ENCODE measurements at regions not wholly inside any gene's neighbourhood (a gene's known extent, or its start where the extent isn't known, plus 50 kb on each side); places are given as distances from the start of the nearest gene placed in this dataset.

- Histone ChIP-seq H3K4me3 (ENCODE audit: insufficient read depth, low read depth, low read length) (no peak overlapping the region), H3K27me3 (ENCODE audit: control insufficient read depth, insufficient read depth, low read length, poor library complexity, severe bottlenecking) (no peaks in the 10 kb centered on the region), H3K27ac (ENCODE audit: insufficient read depth, low read depth, low read length, poor library complexity, severe bottlenecking) (no peak overlapping the region), H3K9me3 (ENCODE audit: control insufficient read depth, low read length) (no peaks in the 10 kb centered on the region), H3K4me1 (ENCODE audit: control insufficient read depth, insufficient read depth, low read length) (peaks cover 10% of the 10 kb centered on the region), H3K36me3 (ENCODE audit: control insufficient read depth, insufficient read depth, low read length) (no peaks in the 10 kb centered on the region)
- 71 to 79% methylated on average over 4 of the region's 4 CpGs for WGBS, 2 experiments
Observed at GRCh38 chr2:114063346-114063745, 173.5 kb downstream of the ACTR3 start.

DNA sequence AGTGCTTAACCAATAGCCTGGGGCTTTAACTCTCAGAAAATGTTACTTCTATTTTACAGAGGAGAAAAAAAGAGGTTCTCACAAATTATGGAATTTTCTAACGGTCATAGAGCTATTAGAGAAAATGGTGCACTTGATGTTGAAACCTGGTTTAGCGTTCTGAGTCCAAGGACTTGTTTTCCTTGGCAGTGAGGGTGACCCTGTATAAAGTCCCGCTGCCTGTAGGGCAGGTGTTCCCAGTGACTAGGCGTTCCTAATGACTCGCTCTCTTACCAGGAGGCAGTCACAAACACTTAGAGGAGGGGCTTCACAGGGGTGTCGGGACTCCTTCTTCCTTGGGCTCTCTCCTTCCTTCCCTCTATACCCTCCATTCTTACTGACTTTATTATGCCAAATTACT, 175.8 kb downstream of the ACTR3 start:
- Histone ChIP-seq H3K27me3 (ENCODE audit: control insufficient read depth, insufficient read depth, low read length, poor library complexity, severe bottlenecking) (no peaks in the 10 kb centered on the region), H3K27ac (ENCODE audit: insufficient read depth, low read depth, low read length, poor library complexity, severe bottlenecking) (no peak overlapping the region), H3K4me3 (ENCODE audit: insufficient read depth, low read depth, low read length) (no peak overlapping the region), H3K9me3 (ENCODE audit: control insufficient read depth, low read length) (no peaks in the 10 kb centered on the region), H3K36me3 (ENCODE audit: control insufficient read depth, insufficient read depth, low read length) (no peaks in the 10 kb centered on the region), H3K4me1 (ENCODE audit: control insufficient read depth, insufficient read depth, low read length) (peaks cover 10% of the 10 kb centered on the region)
- WGBS, 2 experiments, result 83 to 85% methylated on average over 6 of the region's 6 CpGs

GRCh38 chr2:114066186-114066747, 176.4 kb downstream of the ACTR3 start:
- 57 to 62% methylated on average over 2 of the region's 2 CpGs for WGBS, 2 experiments
- Histone ChIP-seq H3K4me1 (ENCODE audit: control insufficient read depth, insufficient read depth, low read length) (peaks cover 10% of the 10 kb centered on the region), H3K27me3 (ENCODE audit: control insufficient read depth, insufficient read depth, low read length, poor library complexity, severe bottlenecking) (no peaks in the 10 kb centered on the region), H3K27ac (ENCODE audit: insufficient read depth, low read depth, low read length, poor library complexity, severe bottlenecking) (no peak overlapping the region), H3K4me3 (ENCODE audit: insufficient read depth, low read depth, low read length) (no peak overlapping the region), H3K36me3 (ENCODE audit: control insufficient read depth, insufficient read depth, low read length) (no peaks in the 10 kb centered on the region), H3K9me3 (ENCODE audit: control insufficient read depth, low read length) (no peaks in the 10 kb centered on the region)

GRCh38 chr2:114068438-114068837, 178.5 kb downstream of the ACTR3 start:
- WGBS, 2 experiments, result 5 to 34% methylated on average over 2 to 3 of the region's 3 CpGs
- Histone ChIP-seq H3K27me3 (ENCODE audit: control insufficient read depth, insufficient read depth, low read length, poor library complexity, severe bottlenecking) (no peaks in the 10 kb centered on the region), H3K4me1 (ENCODE audit: control insufficient read depth, insufficient read depth, low read length) (peaks cover 3% of the 10 kb centered on the region)

GRCh38 chr2:114076961-114077360, 187.1 kb downstream of the ACTR3 start:
- 90 to 92% methylated on average over 7 of the region's 7 CpGs for WGBS, 2 experiments
- Histone ChIP-seq H3K27me3 (ENCODE audit: control insufficient read depth, insufficient read depth, low read length, poor library complexity, severe bottlenecking) (no peaks in the 10 kb centered on the region), H3K9me3 (ENCODE audit: control insufficient read depth, low read length) (no peaks in the 10 kb centered on the region), H3K4me3 (ENCODE audit: insufficient read depth, low read depth, low read length) (no peak overlapping the region), H3K36me3 (ENCODE audit: control insufficient read depth, insufficient read depth, low read length) (no peaks in the 10 kb centered on the region), H3K27ac (ENCODE audit: insufficient read depth, low read depth, low read length, poor library complexity, severe bottlenecking) (no peak overlapping the region), H3K4me1 (ENCODE audit: control insufficient read depth, insufficient read depth, low read length) (no peaks in the 10 kb centered on the region)

More at GRCh38 chr2:114068438-114068837, 178.5 kb downstream of the ACTR3 start:
- no peak overlapping the region for H3K27ac ChIP-seq (ENCODE audit: insufficient read depth, low read depth, low read length, poor library complexity, severe bottlenecking)
- H3K9me3 ChIP-seq (ENCODE audit: control insufficient read depth, low read length), result no peaks in the 10 kb centered on the region
- no peak overlapping the region for H3K4me3 ChIP-seq (ENCODE audit: insufficient read depth, low read depth, low read length)
- H3K36me3 ChIP-seq (ENCODE audit: control insufficient read depth, insufficient read depth, low read length), result no peaks in the 10 kb centered on the region

GRCh38 chr2:114079366-114080004, 189.6 kb downstream of the ACTR3 start:
- no peaks in the 10 kb centered on the region for H3K36me3 ChIP-seq (ENCODE audit: control insufficient read depth, insufficient read depth, low read length)
- no peak overlapping the region for H3K27ac ChIP-seq (ENCODE audit: insufficient read depth, low read depth, low read length, poor library complexity, severe bottlenecking)
- no peaks in the 10 kb centered on the region for H3K4me1 ChIP-seq (ENCODE audit: control insufficient read depth, insufficient read depth, low read length)
- whole genome bisulfite sequencing, 2 experiments, result 91 to 92% methylated on average over 10 of the region's 10 CpGs
- no peak overlapping the region for H3K4me3 ChIP-seq (ENCODE audit: insufficient read depth, low read depth, low read length)
- no peaks in the 10 kb centered on the region for H3K27me3 ChIP-seq (ENCODE audit: control insufficient read depth, insufficient read depth, low read length, poor library complexity, severe bottlenecking)
- H3K9me3 ChIP-seq (ENCODE audit: control insufficient read depth, low read length), result no peaks in the 10 kb centered on the region

DNA sequence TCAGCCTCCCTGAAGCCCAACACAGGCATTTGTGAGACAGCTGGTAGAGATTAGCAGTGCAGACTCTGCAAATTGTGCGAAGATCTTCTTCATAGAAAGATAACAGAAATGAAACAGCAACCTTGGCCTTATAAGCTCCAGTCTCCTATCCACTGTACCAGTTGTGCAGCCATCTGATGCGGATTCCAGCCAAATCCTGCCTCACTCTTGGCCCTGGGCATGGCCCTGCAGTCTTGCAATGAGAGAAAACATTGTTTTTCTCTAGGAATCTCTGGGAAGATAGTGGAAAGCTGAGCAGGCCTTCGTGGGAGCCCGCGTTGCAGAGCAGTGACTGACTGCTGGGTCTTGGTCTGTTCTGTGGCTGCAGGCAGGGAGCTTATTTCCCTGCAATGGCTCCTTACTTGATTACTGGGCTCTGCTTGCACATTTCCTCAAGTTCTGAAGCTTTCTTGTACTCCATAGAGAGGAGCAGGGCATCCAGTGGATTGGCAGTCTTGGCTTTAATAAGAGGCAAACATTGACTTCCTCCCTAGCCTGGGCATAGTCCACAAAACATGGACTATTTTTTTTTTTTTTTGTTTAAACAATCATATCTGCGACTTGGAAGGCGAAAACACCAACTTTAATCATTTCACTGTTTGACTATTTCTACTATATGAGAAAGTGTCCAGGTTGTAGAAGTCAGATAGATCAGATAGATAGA, 193.0 kb downstream of the ACTR3 start:
- Histone ChIP-seq H3K27ac (ENCODE audit: insufficient read depth, low read depth, low read length, poor library complexity, severe bottlenecking) (no peak overlapping the region), H3K9me3 (ENCODE audit: control insufficient read depth, low read length) (no peaks in the 10 kb centered on the region), H3K4me3 (ENCODE audit: insufficient read depth, low read depth, low read length) (no peak overlapping the region), H3K27me3 (ENCODE audit: control insufficient read depth, insufficient read depth, low read length, poor library complexity, severe bottlenecking) (no peaks in the 10 kb centered on the region), H3K4me1 (ENCODE audit: control insufficient read depth, insufficient read depth, low read length) (no peaks in the 10 kb centered on the region), H3K36me3 (ENCODE audit: control insufficient read depth, insufficient read depth, low read length) (no peaks in the 10 kb centered on the region)
- WGBS, 2 experiments, result 90 to 91% methylated on average over 5 to 7 of the region's 7 CpGs

DNA sequence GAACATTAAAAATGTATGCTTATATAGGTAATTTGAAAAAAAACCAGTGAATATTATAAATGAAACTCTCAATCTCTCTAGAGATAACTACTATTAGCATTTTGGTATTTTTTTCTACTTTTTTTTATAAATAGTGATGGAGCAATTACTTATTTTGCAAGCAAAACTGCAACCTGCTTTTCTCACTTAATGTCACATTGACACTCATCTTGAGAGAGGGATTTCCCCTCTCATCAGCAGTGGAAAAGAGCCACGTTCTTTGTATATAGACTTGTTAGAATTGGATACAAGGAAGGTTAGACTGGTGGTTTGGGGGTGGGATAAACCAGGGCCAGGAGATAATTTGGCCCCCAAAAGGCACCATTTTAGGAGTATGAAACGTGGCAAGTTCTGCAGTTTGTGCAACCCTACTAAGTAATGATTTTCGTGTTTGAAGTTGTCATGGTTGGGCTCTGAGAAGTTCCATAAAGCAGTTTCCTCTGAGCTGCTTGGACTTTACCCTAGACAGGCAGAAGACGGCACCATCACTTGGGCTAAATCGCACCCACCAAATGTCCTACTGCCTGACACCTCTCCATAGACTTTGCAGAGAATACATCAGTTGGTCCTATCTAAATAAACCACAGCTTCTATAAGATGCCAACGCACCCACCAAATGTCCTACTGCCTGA, 194.0 kb downstream of the ACTR3 start:
- 75 to 78% methylated on average over 5 of the region's 6 CpGs for WGBS, 2 experiments
- Histone ChIP-seq H3K4me1 (ENCODE audit: control insufficient read depth, insufficient read depth, low read length) (no peaks in the 10 kb centered on the region), H3K36me3 (ENCODE audit: control insufficient read depth, insufficient read depth, low read length) (no peaks in the 10 kb centered on the region), H3K27me3 (ENCODE audit: control insufficient read depth, insufficient read depth, low read length, poor library complexity, severe bottlenecking) (no peaks in the 10 kb centered on the region), H3K9me3 (ENCODE audit: control insufficient read depth, low read length) (no peaks in the 10 kb centered on the region), H3K4me3 (ENCODE audit: insufficient read depth, low read depth, low read length) (no peak overlapping the region), H3K27ac (ENCODE audit: insufficient read depth, low read depth, low read length, poor library complexity, severe bottlenecking) (no peak overlapping the region)

- 92 to 94% methylated on average over 1 of the region's 1 CpG for WGBS, 2 experiments
Observed at GRCh38 chr2:114085238-114085637, 195.3 kb downstream of the ACTR3 start.

DNA sequence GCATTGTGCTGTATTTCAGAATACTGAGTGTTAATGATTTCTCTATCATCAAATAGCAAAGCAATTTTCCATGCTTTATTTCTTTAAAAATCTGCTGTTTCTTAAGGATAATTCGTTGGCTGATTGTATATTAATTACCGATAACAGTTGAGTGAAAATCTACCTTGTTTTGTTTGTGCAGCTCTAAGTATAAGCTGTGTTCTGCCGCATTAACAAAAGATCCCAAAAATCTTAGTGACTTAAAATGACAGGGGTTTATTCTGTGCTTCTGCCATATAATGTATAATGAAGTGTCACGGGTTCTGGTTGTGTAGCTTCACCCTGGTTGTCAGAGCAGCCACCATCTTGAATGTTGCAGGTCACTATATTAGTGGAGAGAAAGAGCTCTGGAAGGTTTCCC, 196.1 kb downstream of the ACTR3 start:
- 88 to 94% methylated on average over 4 of the region's 4 CpGs for WGBS, 2 experiments
- no peak overlapping the region for H3K4me3 ChIP-seq (ENCODE audit: insufficient read depth, low read depth, low read length)
- H3K4me1 ChIP-seq (ENCODE audit: control insufficient read depth, insufficient read depth, low read length), result no peaks in the 10 kb centered on the region
- no peaks in the 10 kb centered on the region for H3K27me3 ChIP-seq (ENCODE audit: control insufficient read depth, insufficient read depth, low read length, poor library complexity, severe bottlenecking)
- no peaks in the 10 kb centered on the region for H3K36me3 ChIP-seq (ENCODE audit: control insufficient read depth, insufficient read depth, low read length)
- no peaks in the 10 kb centered on the region for H3K9me3 ChIP-seq (ENCODE audit: control insufficient read depth, low read length)
- H3K27ac ChIP-seq (ENCODE audit: insufficient read depth, low read depth, low read length, poor library complexity, severe bottlenecking), result no peak overlapping the region

More at GRCh38 chr2:114085238-114085637, 195.3 kb downstream of the ACTR3 start:
- Histone ChIP-seq H3K4me1 (ENCODE audit: control insufficient read depth, insufficient read depth, low read length) (no peaks in the 10 kb centered on the region), H3K4me3 (ENCODE audit: insufficient read depth, low read depth, low read length) (no peak overlapping the region), H3K36me3 (ENCODE audit: control insufficient read depth, insufficient read depth, low read length) (no peaks in the 10 kb centered on the region), H3K9me3 (ENCODE audit: control insufficient read depth, low read length) (no peaks in the 10 kb centered on the region), H3K27ac (ENCODE audit: insufficient read depth, low read depth, low read length, poor library complexity, severe bottlenecking) (no peak overlapping the region), H3K27me3 (ENCODE audit: control insufficient read depth, insufficient read depth, low read length, poor library complexity, severe bottlenecking) (no peaks in the 10 kb centered on the region)

Measured in ectodermal cell (in vitro differentiated cells).